Right lung (tissue), 2 donors: ENCODE measurements at regions not wholly inside any gene's neighbourhood (a gene's known extent, or its start where the extent isn't known, plus 50 kb on each side); places are given as distances from the start of the nearest gene placed in this dataset.
"Not testable (repeated sequence)": the region's sequence is repeated elsewhere in the genome, so short reads cannot be mapped to it uniquely, and the experiment has no call there.

Source experiments
- DNase-seq, 2 donors: peaks; one replicate each; pipeline ENCODE4 v3.0.0-alpha.2; 2013

DNA sequence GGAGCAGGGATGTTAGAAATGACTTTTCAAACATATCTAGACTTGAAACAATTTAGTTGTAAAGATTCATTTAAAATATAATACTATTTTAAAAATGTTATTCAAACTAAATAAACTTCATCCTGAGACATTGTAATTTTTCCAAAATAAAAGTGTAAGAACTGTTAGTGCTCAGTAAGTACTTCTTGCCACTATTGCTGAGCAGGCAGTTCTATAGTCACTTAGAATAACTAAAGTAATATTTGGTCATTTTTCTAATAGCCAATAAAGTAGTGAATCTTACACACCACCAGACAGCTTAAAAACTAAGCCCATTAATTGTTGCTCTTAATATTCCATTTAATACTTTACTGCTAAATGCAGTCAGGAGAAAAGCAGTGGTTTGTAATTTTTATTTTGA is 1120.0 kb upstream of the CDH10 start:
- DNase-seq = no peak

DNA sequence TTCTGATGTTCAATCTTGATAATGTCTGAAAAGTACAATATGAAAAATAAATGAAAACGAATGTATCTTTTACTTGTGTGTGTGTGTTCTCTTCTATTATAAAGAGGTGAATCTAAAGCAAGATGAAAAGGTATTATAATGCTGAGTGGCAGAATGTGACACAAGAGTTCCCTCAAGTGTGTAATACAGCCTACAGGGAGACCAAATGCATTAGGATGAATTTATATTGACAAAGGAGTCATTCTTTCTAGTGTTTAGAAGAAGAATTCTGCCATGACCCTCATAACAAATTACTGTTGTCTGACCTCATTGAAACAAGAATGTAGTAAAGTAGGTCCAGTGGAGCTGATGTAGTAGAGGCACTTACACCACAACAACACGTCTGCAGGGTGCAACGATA is 1119.0 kb upstream of the CDH10 start:
- no peak for DNase-seq

DNA sequence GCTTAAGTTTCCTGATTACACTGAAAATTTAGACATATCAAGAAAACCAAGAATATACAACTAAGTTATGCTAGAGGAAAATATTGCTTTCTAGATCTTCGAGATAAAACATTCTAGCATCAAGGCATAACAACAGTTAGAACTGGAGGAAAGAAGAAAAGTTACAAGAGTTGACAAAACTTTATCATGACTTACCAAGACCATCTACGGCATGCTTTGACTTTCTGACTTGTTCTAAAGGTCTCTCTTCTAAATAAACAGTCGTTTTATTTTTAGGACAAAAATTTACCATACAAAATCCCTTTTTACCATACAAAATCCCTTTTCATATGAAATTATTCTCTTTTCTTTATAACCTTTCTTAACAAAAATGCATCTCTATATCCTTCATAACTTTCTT is 1110.1 kb upstream of the CDH10 start:
- DNase-seq = no peak

DNA sequence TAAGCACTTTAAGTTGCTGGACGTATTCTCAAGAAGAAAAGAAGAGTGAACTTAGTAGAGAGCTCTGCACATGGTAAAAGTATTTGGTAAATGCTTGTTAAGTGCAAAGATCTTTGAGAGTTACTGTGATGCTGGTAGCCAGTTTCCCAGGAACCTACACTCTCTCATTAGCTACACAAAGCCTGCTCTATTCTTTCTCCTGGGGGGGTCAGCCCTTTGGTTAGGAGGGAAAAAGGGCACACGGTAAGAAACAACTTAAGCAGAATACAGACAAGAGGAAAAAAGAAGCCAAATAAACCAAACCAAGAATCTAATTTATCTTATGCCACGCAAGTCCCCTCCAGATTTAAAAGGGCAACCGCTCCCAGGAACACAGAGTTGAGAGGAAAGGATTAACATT is 1100.1 kb upstream of the CDH10 start:
- no peak for DNase-seq

DNA sequence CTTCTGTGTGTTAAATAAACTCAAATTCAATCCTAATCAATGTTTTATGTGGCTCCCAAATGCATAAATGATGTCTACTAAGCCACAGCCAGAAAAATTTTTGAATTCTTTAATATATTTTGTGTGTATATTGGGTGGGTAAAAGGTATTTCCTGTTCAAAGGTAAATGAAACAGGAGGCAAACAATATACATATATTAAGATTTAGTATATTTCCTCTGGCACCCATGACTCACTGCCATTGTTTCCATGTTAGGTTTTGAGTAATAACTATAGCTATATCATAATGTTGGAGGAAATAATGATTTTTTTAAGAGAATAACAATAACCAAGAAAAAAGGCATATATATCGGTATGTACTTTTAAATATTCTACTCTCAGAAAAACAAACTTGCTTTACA is 1071.9 kb upstream of the CDH10 start:
- no peak for DNase-seq

DNA sequence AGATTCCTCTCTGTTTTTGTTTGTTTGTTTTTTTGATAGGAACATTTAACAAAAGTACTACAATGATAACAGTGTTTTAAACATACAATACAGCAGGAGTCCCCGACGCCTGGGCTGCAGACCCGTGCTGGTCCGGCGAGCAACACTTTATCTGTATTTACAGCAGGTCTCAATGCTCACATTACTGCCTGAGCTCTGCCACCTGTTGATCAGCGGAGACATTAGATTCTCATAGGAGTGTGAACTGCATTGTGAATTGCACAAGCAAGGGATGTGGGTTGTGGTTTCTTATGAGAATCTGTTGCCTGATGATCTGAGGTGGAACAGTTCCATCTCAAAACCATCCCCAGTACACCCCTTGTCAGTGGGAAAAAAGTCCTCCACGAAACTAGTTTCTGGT is 1068.5 kb upstream of the CDH10 start:
- no peak for DNase-seq

DNA sequence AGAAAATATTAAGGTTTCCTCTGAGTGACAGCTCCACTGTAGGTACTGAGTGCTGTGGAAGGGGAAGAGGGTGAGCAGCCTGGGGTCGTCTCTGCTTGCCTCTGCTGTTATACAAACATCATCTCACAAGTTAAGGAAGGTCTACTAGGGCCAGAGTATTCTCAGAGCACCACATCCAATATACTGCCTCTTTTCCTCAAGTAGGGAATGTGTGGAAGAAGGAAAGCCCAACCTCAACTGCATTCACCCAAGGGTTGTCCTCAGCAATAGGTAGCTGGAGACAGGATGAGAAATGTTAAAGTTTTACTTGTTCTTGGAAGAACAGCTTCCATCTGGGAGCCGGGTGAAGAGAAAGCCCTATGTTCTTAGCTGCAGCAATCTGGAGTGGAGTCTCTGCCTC is 1062.3 kb upstream of the CDH10 start:
- no peak for DNase-seq

DNA sequence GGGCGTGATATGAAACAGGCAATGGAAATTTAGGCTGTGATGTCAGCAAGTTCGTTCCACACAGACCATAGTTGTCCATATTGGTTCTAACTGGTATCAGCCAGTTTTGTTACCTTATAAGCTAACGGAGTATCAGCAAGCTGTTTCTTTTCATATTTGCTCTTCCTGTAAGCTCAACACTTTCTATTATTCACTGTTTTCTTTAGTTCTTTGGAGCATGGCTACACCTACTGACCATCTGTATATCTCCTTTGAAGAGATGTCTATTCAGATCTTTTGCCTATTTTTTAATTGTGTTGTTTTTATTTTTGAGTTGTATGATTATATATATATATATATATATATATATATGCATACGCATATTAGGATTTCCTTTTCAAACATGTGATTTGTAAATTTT is 1057.2 kb upstream of the CDH10 start:
- no peak for DNase-seq

DNA sequence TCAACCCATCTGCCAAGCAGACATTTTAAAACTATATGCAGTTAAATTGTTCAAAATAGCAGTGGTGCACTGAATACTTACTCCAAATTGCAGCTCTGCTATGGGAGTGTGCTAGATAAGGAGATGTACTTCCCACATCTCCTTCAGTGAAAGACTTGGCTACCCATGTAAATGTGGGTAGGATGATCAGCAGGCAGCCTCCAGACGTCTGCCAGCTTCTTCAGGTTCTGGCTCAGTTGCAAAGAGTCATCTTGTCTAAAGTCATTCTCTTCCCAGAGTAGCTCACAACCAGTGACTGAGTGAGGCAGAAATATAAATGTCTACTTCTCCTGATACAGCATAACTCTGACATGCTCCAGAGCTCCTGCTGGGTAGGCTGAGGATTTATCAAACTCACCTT is 1050.0 kb upstream of the CDH10 start:
- DNase-seq = no peak

DNA sequence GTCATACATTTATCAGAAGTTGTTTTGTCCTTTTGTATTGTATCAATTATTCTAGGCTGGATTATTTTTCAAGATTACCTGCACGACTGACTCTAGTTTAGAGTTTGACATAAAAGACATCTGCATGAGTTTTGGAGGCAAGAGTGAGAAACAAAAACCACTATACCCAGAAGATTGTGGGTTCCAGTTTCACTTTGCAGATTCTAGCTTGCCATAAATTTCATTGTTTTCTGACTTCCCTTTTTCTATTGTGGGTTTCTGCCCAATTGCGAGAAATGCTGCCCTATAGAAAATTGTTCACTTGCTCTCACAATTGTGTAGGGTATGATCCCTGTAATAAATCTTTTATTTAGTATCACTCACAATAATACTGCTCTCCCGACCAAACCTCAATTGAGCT is 1043.4 kb upstream of the CDH10 start:
- DNase-seq = no peak

DNA sequence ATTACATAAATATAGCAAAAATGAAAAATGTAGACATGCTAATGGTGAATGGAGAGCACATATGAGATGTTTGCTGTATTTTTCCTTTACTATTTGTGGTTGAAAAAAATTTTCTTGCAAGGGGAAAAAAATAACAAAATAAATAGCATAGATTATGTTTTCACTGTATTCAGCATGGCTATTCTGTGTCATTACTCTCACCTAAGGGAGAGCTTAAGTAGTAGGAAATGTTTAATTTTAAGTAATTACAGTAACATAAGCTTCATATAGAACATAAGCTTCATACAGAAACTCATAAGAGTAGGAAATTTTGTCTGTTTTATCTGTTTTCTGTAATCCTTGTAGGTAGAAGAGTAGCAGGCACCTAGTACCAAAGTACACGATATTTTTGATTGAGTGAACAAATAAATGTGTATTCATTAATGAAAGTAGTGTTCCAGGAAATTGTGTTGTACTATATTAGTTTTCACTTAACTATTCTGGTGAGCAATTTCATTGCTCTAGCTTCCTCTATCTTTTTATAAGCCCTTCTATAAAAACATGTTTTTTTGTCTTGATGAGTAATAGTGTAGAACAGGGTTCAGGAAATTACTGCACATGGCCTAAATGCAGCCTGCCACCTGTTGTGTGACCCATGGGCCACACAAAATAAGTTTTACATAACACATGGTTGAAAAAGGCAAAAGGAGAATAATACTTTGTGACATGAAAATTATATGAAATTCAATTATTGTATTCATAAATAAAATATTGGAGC is 1025.0 kb upstream of the CDH10 start:
- DNase-seq = no peak

DNA sequence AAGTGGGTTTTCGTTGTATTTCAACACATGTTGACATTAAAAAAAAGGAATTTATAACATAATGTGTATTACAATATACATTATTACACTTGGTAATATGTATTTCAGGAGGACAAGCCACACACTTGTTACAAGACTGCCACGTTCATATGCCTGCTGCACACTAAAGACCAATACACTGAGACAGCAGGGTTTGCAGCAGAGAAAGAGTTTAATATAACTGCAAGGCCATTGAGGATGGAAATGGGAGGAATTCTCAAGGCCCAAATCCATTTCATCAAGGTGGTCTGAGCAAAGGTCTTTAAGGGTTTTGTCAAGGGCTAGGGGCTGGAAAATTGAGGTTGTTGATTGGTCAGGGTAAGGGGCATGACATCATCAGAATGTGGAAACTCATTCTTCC is 1017.8 kb upstream of the CDH10 start:
- DNase-seq = no peak

DNA sequence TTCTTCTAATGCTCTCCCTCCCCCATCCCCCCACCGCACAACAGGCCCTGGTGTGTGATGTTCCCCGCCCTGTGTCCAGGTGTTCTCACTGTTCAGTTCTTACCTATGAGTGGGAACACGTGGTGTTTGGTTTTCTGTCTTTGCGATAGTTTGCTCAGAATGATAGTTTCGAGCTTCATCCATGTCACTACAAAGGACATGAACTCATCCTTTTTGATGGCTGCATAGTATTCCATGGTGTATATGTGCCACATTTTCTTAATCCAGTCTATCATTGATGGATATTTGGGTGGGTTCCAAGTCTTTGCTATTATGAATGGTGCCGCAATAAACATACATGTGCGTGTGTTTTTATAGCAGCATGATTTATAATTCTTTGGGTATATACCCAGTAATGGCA is 1005.5 kb upstream of the CDH10 start:
- DNase-seq = not testable (repeated sequence)

DNA sequence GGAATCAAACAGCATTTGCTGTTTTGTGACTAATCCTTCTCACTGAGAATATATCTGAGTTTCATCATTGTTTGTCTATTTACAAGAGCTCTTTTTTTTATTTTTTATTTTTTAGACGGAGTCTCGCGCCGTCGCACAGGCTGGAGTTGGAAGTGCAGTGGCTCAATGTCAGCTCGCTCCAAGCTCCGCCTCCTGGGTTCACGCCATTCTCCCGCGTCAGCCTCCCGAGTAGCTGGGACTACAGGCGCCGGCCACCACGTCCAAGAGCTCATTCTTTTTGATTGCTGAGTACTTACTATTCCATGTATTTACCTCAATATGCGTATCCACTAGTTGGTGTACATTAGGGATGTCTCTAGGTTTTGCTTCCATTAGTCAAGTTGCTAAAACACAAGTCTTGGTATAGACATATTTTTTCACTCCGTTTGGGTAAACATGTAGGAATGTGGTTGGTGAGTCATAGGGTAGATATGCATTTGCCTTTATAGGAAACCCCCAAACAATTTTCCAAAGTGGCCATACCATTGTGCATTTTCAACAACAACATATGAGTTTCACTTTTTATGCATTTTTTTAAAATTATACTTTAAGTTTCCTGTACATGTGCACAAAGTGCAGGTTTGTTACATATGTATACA is 1005.0 kb upstream of the CDH10 start:
- no peak for DNase-seq

DNA sequence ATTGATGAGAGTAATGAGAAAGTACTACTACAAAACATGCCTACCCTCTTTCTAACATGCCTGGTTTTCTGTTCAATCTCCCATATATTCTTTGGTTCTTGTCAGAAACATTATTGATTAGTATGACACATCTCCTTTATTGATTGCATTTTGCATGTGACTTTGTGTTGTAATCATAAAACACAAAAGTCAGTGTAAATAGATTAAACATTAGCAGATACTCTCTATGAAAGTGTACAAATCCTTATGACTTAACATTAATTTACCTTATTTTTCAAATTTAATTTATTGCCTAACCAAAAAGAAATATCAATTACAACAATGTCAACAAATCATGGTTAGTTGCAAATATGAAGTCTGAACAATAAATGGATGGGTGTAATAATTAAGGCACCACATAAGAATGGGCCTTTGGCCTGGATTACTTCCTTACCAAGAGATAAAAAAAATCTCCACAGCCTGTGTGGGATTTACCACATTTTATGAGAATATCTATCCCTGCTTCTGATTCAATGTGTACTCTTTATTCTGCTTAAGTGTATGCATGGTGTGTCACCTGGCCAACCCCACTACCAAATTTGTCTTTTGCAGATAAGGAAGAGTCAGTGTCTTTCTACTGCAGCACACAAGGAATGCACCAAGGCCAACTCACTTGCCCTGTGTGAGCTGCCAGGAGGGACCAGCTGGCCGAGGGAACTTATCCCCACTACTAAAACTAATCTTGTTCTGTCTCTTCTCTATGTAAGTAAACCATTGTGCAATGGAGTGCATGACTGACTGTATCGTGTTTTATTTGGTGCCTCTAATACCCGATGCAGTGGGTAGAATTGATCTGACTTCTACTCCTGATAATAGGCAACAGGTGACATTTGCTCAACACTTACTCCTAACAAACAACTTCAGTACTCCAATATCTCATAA is 1001.9 kb upstream of the CDH10 start:
- DNase-seq = no peak

DNA sequence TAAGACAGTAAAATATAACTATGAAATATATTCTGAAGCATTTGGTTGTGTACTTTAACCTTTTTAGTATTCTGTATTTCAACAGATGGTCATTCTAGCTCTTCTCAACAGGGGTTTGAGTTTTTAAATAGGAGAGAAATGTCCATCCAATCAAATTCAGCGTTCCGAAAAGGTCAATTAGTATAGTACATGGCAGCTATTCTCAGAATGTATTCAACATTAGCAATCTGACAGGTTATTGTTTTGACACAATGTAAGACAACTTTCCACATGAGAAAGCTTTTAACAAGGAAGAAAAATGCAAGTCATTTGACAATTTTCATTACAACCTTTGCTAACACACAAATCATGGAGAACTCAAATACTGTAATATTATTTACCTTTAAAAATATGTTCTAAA is 996.3 kb upstream of the CDH10 start:
- no peak for DNase-seq

DNA sequence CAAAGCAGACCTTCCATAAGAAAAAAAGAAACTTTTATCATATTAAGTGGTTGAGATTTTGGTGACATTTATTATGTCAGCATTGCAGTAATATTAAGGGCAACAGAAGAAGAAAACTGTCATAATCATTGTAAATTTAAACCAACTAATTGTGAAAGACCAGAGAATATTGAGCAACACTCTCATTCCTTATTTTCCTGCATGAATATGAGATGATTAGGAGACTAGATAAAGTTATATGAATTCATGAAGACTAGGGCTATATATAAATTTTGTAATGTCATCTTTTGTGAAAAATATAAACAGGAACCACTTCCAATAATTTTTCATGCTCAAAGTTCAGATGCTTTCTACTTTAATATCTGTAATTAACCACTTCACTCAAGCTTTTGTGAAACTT is 974.5 kb upstream of the CDH10 start:
- DNase-seq = no peak

DNA sequence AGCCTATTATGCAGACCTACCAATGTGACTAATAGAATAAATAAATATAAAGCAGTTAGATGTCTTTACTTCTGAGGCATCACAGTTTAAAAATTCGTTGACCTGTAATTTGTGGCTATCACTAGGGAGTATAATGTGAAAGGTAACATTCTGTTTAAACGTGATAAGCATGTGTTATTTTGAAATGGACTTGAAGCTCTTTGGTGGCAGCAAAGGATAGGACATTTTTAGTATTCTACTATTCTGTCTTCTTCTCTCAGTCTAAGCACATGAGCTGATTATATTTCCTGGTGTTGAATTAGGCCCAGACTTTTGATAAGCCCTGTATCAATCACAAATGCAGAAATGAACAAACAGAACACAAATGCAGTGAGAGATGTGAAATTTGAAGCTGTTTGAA is 974.0 kb upstream of the CDH10 start:
- DNase-seq = no peak

DNA sequence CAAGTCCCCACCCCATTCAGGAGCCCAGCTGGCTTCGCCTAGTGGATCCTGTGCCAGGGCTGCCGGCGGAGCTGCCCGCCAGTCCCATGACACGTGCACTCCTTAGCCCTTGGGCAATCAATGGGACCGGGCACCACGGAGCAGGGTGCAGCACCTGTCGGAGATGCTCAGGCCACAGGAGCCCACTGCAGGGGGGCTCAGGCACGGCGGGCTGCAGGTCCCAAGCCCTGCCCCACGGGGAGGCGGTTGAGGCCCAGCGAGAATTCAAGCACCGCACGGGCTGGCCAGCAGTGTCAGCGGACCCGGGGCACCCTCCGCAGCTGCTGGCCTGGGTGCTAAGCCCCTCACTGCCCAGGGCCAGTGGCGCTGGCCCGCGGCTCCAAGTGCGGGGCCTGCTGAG is 969.7 kb upstream of the CDH10 start:
- no peak for DNase-seq

DNA sequence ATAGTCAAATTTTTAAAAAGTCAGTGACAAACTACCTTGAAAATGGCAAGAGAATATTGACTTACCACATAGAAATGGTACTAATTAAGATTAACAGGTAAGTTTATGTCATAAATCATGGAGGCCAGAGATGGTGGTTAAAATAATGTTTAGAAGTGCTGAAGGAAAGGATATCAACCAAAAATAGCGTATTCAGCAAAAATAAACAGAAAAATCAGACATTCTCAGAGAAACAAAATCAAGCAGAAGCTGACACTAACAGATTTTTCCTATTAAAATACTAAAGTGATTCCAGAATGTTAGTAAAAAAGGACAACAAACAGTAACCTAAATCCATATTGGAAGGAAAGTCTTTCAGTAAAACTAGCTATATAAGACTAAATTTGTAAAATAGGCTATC is 959.9 kb upstream of the CDH10 start:
- DNase-seq = no peak

DNA sequence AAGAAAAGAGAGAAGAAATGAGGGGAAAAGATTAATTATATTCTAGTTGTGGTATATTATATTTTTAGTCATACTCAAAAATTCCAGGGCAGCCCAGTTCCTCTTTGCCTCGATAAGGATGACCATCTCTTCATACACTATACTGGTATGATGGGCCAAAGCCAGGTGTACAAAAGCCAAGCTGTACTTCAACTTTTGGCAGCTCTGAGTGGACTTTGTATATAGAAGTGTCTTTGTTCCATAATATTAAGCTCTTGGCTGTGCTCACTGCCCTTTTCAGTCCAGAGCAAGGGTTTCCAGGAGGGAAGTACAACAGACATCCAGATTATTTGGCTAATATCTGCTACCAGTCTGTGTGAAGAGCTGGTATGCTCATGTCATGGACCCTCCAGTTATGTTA is 934.3 kb upstream of the CDH10 start:
- DNase-seq = peak in 1 of 2 donors; percentile 29

DNA sequence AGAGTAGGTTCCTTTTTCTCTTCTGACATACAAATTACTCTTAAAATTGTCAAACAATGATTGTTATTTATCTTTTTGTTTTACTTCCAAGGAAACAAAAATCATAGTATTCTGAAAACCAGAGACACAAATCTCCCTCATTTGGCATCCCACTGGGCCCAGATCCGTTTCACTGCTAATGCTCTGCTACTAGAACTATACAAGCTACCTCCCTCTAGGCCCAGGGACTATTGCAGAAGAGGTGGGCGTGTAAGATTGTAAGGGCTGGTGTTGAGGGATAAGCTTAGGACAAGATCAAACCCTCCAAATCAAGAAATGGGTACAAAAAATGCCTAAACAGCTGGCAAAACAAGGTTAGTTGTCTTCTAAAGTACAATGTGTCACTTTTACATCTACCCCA is 928.9 kb upstream of the CDH10 start:
- DNase-seq = no peak

DNA sequence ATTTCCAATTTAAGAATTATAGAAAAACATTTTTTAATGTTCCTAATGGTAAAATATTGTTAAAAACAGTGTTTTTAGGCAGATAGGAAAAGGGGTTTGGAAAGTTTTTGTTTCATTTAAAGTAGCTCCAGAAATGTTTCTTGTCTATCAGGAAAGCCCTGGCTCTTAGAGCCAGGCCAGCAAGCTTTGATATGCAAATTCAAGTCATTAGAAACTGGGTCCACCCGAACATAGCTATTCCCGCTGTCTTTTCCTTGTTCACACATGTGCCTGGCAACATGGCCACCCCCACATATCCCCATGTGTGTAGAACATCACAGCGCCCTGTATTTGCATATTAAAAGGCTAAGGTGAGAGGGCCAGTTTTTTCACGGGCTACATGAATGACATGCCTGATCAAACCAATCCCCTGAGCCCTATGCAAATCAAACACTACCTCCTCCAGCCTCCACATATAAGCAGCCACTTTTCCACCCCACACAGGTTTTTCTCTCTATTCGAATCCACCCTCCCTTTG is 925.3 kb upstream of the CDH10 start:
- no peak for DNase-seq
